ENCODE measurements at regions not wholly inside any gene's neighbourhood (a gene's known extent, or its start where the extent isn't known, plus 50 kb on each side); places are given as distances from the start of the nearest gene placed in this dataset.

- BruUV-seq (replicated peaks): no TSS peak
- dilution Hi-C loops (cut with MboI; ENCODE audit: extremely low pct_ligation_motif_present, low sequenced_read_pairs): no loop called here
- H3K79me2 ChIP-seq (ENCODE audit: control insufficient read depth, insufficient read depth, low read length): no peaks in the 10 kb centered on the region
- H3K9ac ChIP-seq (replicated peaks; ENCODE audit: extremely low read depth, insufficient read depth, low read length): no peak overlapping the region
- no peaks in the 10 kb centered on the region for H4K20me1 ChIP-seq (replicated peaks; ENCODE audit: control insufficient read depth, extremely low read depth, insufficient read depth, low read length)
- TF ChIP-seq CTCF (IDR thresholded peaks at IDR 0.05; ENCODE audit: extremely low read depth in 1 of 2, insufficient read depth in 1 of 2, low read depth in 1 of 2, low read length in 2 of 2): no peak
- no peaks in the 10 kb centered on the region for H3K4me1 ChIP-seq (ENCODE audit: control insufficient read depth, extremely low read depth, insufficient read depth, low read length)
- H3K4me2 ChIP-seq (ENCODE audit: insufficient read depth, low read length): no peak overlapping the region
- no peaks in the 10 kb centered on the region for H3K36me3 ChIP-seq (ENCODE audit: control insufficient read depth in 2 of 2, extremely low read depth in 1 of 2, insufficient read depth in 2 of 2, low read length in 2 of 2)
- H3K27me3 ChIP-seq (ENCODE audit: control insufficient read depth in 2 of 2, insufficient read depth in 2 of 2, low read length in 2 of 2): no peaks in the 10 kb centered on the region
- no peaks in the 10 kb centered on the region for H3K9me1 ChIP-seq (replicated peaks; ENCODE audit: control insufficient read depth, extremely low read depth, insufficient read depth, low read length)
- no peak overlapping the region for H2AFZ ChIP-seq (ENCODE audit: low read depth, low read length)
- intact Hi-C loops (cut with micrococcal nuclease): no loop called here
- no peak overlapping the region for H3K4me3 ChIP-seq (replicated peaks in 1 of 3; ENCODE audit: insufficient read depth in 1 of 3, low read depth in 1 of 3, low read length in 3 of 3)
- no peak overlapping the region for H3K27ac ChIP-seq (ENCODE audit: insufficient read depth, low read depth, low read length)
- no peak for DNase-seq (ENCODE audit: low read depth, low spot score)
- no peak for FAIRE-seq
- ChIA-PET CTCF (no interaction called here), POLR2A (no interaction called here)
- H3K9me3 ChIP-seq (replicated peaks; ENCODE audit: control insufficient read depth, insufficient read depth, low read length): peaks cover 10% of the 10 kb centered on the region
These were observed 115.0 kb upstream of the TCERG1L start for GRCh38 chr10:131426534-131426898.

- H3K36me3 ChIP-seq (ENCODE audit: control insufficient read depth in 2 of 2, extremely low read depth in 1 of 2, insufficient read depth in 2 of 2, low read length in 2 of 2): no peaks in the 10 kb centered on the region
- BruUV-seq (replicated peaks): no TSS peak
- FAIRE-seq: no peak
These were observed 115.8 kb upstream of the TCERG1L start for GRCh38 chr10:131427281-131427680.

More at GRCh38 chr10:131427281-131427680, 115.8 kb upstream of the TCERG1L start:
- peaks cover 13% of the 10 kb centered on the region for H3K9me3 ChIP-seq (replicated peaks; ENCODE audit: control insufficient read depth, insufficient read depth, low read length)
- no peak overlapping the region for H2AFZ ChIP-seq (ENCODE audit: low read depth, low read length)
- H3K27me3 ChIP-seq (ENCODE audit: control insufficient read depth in 2 of 2, insufficient read depth in 2 of 2, low read length in 2 of 2): no peaks in the 10 kb centered on the region
- no peak overlapping the region for H3K4me2 ChIP-seq (ENCODE audit: insufficient read depth, low read length)
- ChIA-PET POLR2A (no interaction called here), CTCF (no interaction called here)
- no peak overlapping the region for H3K9ac ChIP-seq (replicated peaks; ENCODE audit: extremely low read depth, insufficient read depth, low read length)
- no peak overlapping the region for H3K27ac ChIP-seq (ENCODE audit: insufficient read depth, low read depth, low read length)
- H3K79me2 ChIP-seq (ENCODE audit: control insufficient read depth, insufficient read depth, low read length): no peaks in the 10 kb centered on the region
- no peaks in the 10 kb centered on the region for H3K9me1 ChIP-seq (replicated peaks; ENCODE audit: control insufficient read depth, extremely low read depth, insufficient read depth, low read length)
- H3K4me3 ChIP-seq (replicated peaks in 1 of 3; ENCODE audit: insufficient read depth in 1 of 3, low read depth in 1 of 3, low read length in 3 of 3): no peak overlapping the region
- H4K20me1 ChIP-seq (replicated peaks; ENCODE audit: control insufficient read depth, extremely low read depth, insufficient read depth, low read length): no peaks in the 10 kb centered on the region
- no peak for DNase-seq (ENCODE audit: low read depth, low spot score)
- TF ChIP-seq CTCF (IDR thresholded peaks at IDR 0.05; ENCODE audit: extremely low read depth in 1 of 2, insufficient read depth in 1 of 2, low read depth in 1 of 2, low read length in 2 of 2) (no peak), FOS (IDR thresholded peaks at IDR 0.05; ENCODE audit: borderline replicate concordance, insufficient read depth, low read length) (no peak), POLR2A (IDR thresholded peaks at IDR 0.05; ENCODE audit: low read depth, low read length) (no peak), EZH2 (IDR thresholded peaks at IDR 0.05; ENCODE audit: borderline replicate concordance, low read depth, low read length, severe bottlenecking) (no peak), MYC (IDR thresholded peaks at IDR 0.05; ENCODE audit: low read depth, low read length) (no peak), POLR2AphosphoS5 (IDR thresholded peaks at IDR 0.05; ENCODE audit: insufficient read depth, low read depth, low read length) (no peak), JUN (IDR thresholded peaks at IDR 0.05; ENCODE audit: borderline replicate concordance, insufficient read depth, insufficient read length, low read depth) (no peak), MAX (IDR thresholded peaks at IDR 0.05; ENCODE audit: insufficient read depth, insufficient read length) (no peak), GATA2 (IDR thresholded peaks at IDR 0.05; ENCODE audit: insufficient read depth, insufficient read length, low read depth, low read length) (no peak)
- H3K4me1 ChIP-seq (ENCODE audit: control insufficient read depth, extremely low read depth, insufficient read depth, low read length): no peaks in the 10 kb centered on the region
- intact Hi-C loops (cut with micrococcal nuclease): no loop called here
- dilution Hi-C loops (cut with MboI; ENCODE audit: extremely low pct_ligation_motif_present, low sequenced_read_pairs): no loop called here
